K562 (cell line): ENCODE measurements at regions not wholly inside any gene's neighbourhood (a gene's known extent, or its start where the extent isn't known, plus 50 kb on each side); places are given as distances from the start of the nearest gene placed in this dataset.

Source experiments
- ATAC-seq: fragments of 200-7000 bp; cut with Tn5 transposase; 3 replicates; pipeline ENCODE4 v1.9.1; 2020; ENCODE audit warnings: moderate library complexity
- BruUV-seq: library from RNA; stranded (reverse); fragments of 400-500 nt; replicated peaks from 2 replicates; lab custom pipeline; 2021; lab: Mats Ljungman, UMichigan
- CTCF ChIA-PET: fragments of 300-600 bp; formaldehyde crosslinking; extraction: SDS; loops from one replicate; lab custom pipeline; 2021; ENCODE audit warnings: low intra/inter-chr PET ratio; lab: Yijun Ruan, JAX
- POLR2A ChIA-PET: fragments of 300-600, 350-650 bp; sonication (Branson Sonifier 250); formaldehyde crosslinking; extraction: SDS; loops from one replicate; lab custom pipeline; 2021; ENCODE audit warnings: antibody characterized with exemption, inconsistent platforms; lab: Yijun Ruan, JAX
- DNase-seq, 4 experiments: peaks; one replicate each; pipeline versions ENCODE4 v3.0.0 to v3.0.0-alpha.2; 2011 to 2018; ENCODE audit warnings: low spot score in 3 of 4, mixed read lengths in 3 of 4; ENCODE audit errors: extremely low read depth in 1 of 4
- FAIRE-seq: peaks from 2 replicates; lab custom pipeline; 2011; peaks lifted over from hg19 to GRCh38; lab: Jason Lieb, UNC
- H2AFZ ChIP-seq: 2 replicates; pipeline ENCODE4 v1.6.0; 2011; ENCODE audit warnings: low read depth, low read length, control low read depth, inconsistent platforms
- H3K27ac ChIP-seq: fragments of 200-600 bp; 3 replicates; pipeline ENCODE4 v1.8.0; 2011; ENCODE audit warnings: low read depth, mild to moderate bottlenecking, control low read depth, inconsistent platforms, low read length, moderate library complexity, mixed read lengths; ENCODE audit errors: extremely low read depth
- H3K27me3 ChIP-seq, 2 experiments: fragments of 300-600 bp in 1 of 2; 2 replicates in 1 of 2; 3 replicates in 1 of 2; pipeline versions ENCODE4 v1.6.0 to v1.8.0; 2011; ENCODE audit warnings: inconsistent platforms in 2 of 2, low read length in 2 of 2, mild to moderate bottlenecking in 1 of 2, mixed read lengths in 1 of 2, moderate library complexity in 1 of 2; ENCODE audit not compliant: control insufficient read depth in 2 of 2, insufficient read depth in 2 of 2
- H3K36me3 ChIP-seq: fragments of 300-600 bp; 3 replicates; pipeline ENCODE4 v1.8.0; 2011; ENCODE audit warnings: mild to moderate bottlenecking, low read length, inconsistent platforms; ENCODE audit not compliant: control insufficient read depth, insufficient read depth
- H3K4me1 ChIP-seq, 2 experiments: fragments of 200-600 bp in 1 of 2; replicated peaks in 1 of 2; 2 replicates in 1 of 2; 3 replicates in 1 of 2; pipeline versions ENCODE4 v1.5.1 to v1.8.0; 2011; ENCODE audit warnings: inconsistent platforms in 2 of 2, low read length in 2 of 2, mild to moderate bottlenecking in 1 of 2, mixed read lengths in 1 of 2, moderate library complexity in 1 of 2; ENCODE audit not compliant: control insufficient read depth in 2 of 2, insufficient read depth in 2 of 2
- H3K4me2 ChIP-seq: 2 replicates; pipeline ENCODE4 v1.6.1; 2011; ENCODE audit warnings: low read length, control low read depth, inconsistent platforms, mixed read lengths; ENCODE audit not compliant: insufficient read depth
- H3K4me3 ChIP-seq: fragments of 200-600 bp; sonication (generic), shearing (Covaris generic); 2 replicates; pipeline ENCODE4 v1.5.1; 2016; ENCODE audit warnings: control low read depth, inconsistent platforms
- H3K79me2 ChIP-seq: fragments of 200-600 bp; 3 replicates; pipeline ENCODE4 v1.8.0; 2011; ENCODE audit warnings: low read length, inconsistent platforms; ENCODE audit not compliant: control insufficient read depth, insufficient read depth
- H3K9ac ChIP-seq, 2 experiments: 2 replicates each; pipeline versions ENCODE4 v1.6.0 to v1.6.1; 2011; ENCODE audit warnings: low read depth in 2 of 2, low read length in 2 of 2, control low read depth in 1 of 2, inconsistent platforms in 1 of 2, mild to moderate bottlenecking in 1 of 2, mixed read lengths in 1 of 2; ENCODE audit not compliant: insufficient read depth in 1 of 2
- H3K9me1 ChIP-seq: one replicate; pipeline ENCODE4 v1.6.0; 2011; ENCODE audit warnings: inconsistent platforms, mild to moderate bottlenecking, low read length, moderate library complexity; ENCODE audit not compliant: control insufficient read depth, insufficient read depth
- H3K9me3 ChIP-seq: replicated peaks from 2 replicates; pipeline ENCODE4 v1.5.1; 2011; ENCODE audit warnings: low read depth, low read length, inconsistent platforms; ENCODE audit not compliant: control insufficient read depth, insufficient read depth
- H4K20me1 ChIP-seq: replicated peaks from 2 replicates; pipeline ENCODE4 v1.6.1; 2011; ENCODE audit warnings: low read length, inconsistent platforms, mixed read lengths; ENCODE audit not compliant: control insufficient read depth, insufficient read depth
- ARID1B ChIP-seq: fragments of 450-650 bp; IDR thresholded peaks from 2 replicates; pipeline ENCODE4 v1.6.1; 2016; ENCODE audit warnings: antibody characterized with exemption, mild to moderate bottlenecking, inconsistent platforms
- BRCA1 ChIP-seq, 2 experiments: fragments of 450-650 bp in 1 of 2; sonication (generic) in 1 of 2; formaldehyde crosslinking in 1 of 2; IDR thresholded peaks; 2 replicates each; pipeline versions ENCODE4 v1.5.0 to v1.6.1; 2017 to 2020; ENCODE audit warnings: mild to moderate bottlenecking in 1 of 2, missing genetic modification reagents in 1 of 2
- CBFA2T2 ChIP-seq: fragments of 450-650 bp; conservative IDR thresholded peaks from 2 replicates; pipeline ENCODE4 v1.6.1; 2017; ENCODE audit warnings: mild to moderate bottlenecking
- DPF2 ChIP-seq: fragments of 450-650 bp; IDR thresholded peaks from 2 replicates; pipeline ENCODE4 v1.6.1; 2016
- MAFG ChIP-seq: fragments of 450-650 bp; conservative IDR thresholded peaks from 2 replicates; pipeline ENCODE4 v1.6.1; 2016; ENCODE audit warnings: missing genetic modification characterization, missing compliant biosample characterization
- MBD2 ChIP-seq: sonication (generic); IDR thresholded peaks from 2 replicates; pipeline ENCODE4 v1.6.1; 2016; ENCODE audit warnings: low read depth, borderline replicate concordance
- MECOM ChIP-seq: fragments of 250-450 bp; sonication (Bioruptor Pico); IDR thresholded peaks from 2 replicates; pipeline ENCODE4 v1.8.0; 2022; ENCODE audit warnings: inconsistent platforms
- NCOA4 ChIP-seq: fragments of 450-650 bp; IDR thresholded peaks from 2 replicates; pipeline ENCODE4 v1.6.1; 2018; ENCODE audit warnings: mild to moderate bottlenecking; ENCODE audit not compliant: partially characterized antibody
- NFE2 ChIP-seq: IDR thresholded peaks from 2 replicates; pipeline ENCODE4 v1.6.1; 2014; ENCODE audit warnings: antibody characterized with exemption, low read depth
- RCOR1 ChIP-seq, 2 experiments: IDR thresholded peaks; 2 replicates each; pipeline ENCODE4 v1.6.1; 2012; ENCODE audit warnings: low read depth in 2 of 2, low read length in 2 of 2, borderline replicate concordance in 1 of 2, improper control_type of control experiment in 1 of 2
- SETDB1 ChIP-seq: IDR thresholded peaks from one replicate; pipeline ENCODE4 v1.6.1; 2012; ENCODE audit warnings: low read length, control low read depth, inconsistent platforms
- SMAD3 ChIP-seq: fragments of 450-650 bp; formaldehyde crosslinking; conservative IDR thresholded peaks from 2 replicates; pipeline ENCODE4 v1.4.0; 2020; ENCODE audit warnings: mild to moderate bottlenecking
- SMAD4 ChIP-seq: fragments of 250-450 bp; sonication (Bioruptor Pico); conservative IDR thresholded peaks from 2 replicates; pipeline ENCODE4 v1.8.0; 2021; ENCODE audit warnings: inconsistent platforms, mild to moderate bottlenecking, moderate library complexity
- SMARCA4 ChIP-seq: fragments of 450-650 bp; IDR thresholded peaks from 2 replicates; pipeline ENCODE4 v1.6.1; 2016
- TFAM ChIP-seq: fragments of 250-450 bp; sonication (Bioruptor Pico); conservative IDR thresholded peaks from 2 replicates; pipeline ENCODE4 v1.5.0; 2021; ENCODE audit warnings: mild to moderate bottlenecking, moderate library complexity
- UBTF ChIP-seq, 2 experiments: IDR thresholded peaks; 2 replicates each; pipeline ENCODE4 v1.6.1; 2012; ENCODE audit warnings: improper control_type of control experiment in 2 of 2, low read depth in 2 of 2, low read length in 2 of 2, borderline replicate concordance in 1 of 2
- ZBTB34 ChIP-seq: fragments of 250-450 bp; sonication (Bioruptor Pico); IDR thresholded peaks from 2 replicates; pipeline ENCODE4 v1.8.0; 2021; ENCODE audit warnings: mild to moderate bottlenecking, moderate library complexity
- ZBTB7A ChIP-seq: IDR thresholded peaks from 2 replicates; pipeline ENCODE4 v1.6.1; 2011; ENCODE audit warnings: low read depth, mild to moderate bottlenecking, low read length, moderate library complexity, borderline replicate concordance; ENCODE audit not compliant: control insufficient read depth
- ZNF57 ChIP-seq: fragments of 450-650 bp; formaldehyde crosslinking; IDR thresholded peaks from 2 replicates; pipeline ENCODE4 v1.4.0; 2020; ENCODE audit warnings: mild to moderate bottlenecking, moderate library complexity
- ZNF740 ChIP-seq, 3 experiments: fragments of 200-800 bp in 1 of 3; sonication (Bioruptor generic) in 1 of 3; sonication (generic) in 1 of 3; formaldehyde crosslinking in 1 of 3; IDR thresholded peaks; 2 replicates each; pipeline versions ENCODE4 v1.6.1 to v1.8.0; 2016 to 2022; ENCODE audit warnings: mild to moderate bottlenecking in 2 of 3, missing compliant biosample characterization in 2 of 3, missing genetic modification characterization in 2 of 3, missing genetic modification reagents in 1 of 3
- WGBS: fragments of 100-300 bp; shearing (Covaris generic); methylation state at CpG from one replicate; pipeline ENCODE4 v1.1.6; 2016; ENCODE audit warnings: low coverage, mixed read lengths; ENCODE audit not compliant: insufficient coverage; ENCODE audit errors: missing lambda C conversion rate; 5-methylcytosine and 5-hydroxymethylcytosine counted together
- in situ Hi-C: fragments of 300-500 bp; cut with MboI; formaldehyde crosslinking; loops from 4 replicates; pipeline ENCODE4 v1.15.0; 2018; ENCODE audit warnings: inconsistent platforms, mixed read lengths
- intact Hi-C: fragments of 100-400 bp; cut with micrococcal nuclease; formaldehyde crosslinking; loops from 2 replicates; pipeline ENCODE4 v1.14.2; 2022

GRCh38 chr19:28638445-28638844 lies 574.5 kb downstream of the UQCRFS1 start:
- intact Hi-C loops = loop anchor here (10.0 kb wide), 1 partner anchor 236 kb away; no protein-coding TSS in a partner anchor
- no peak overlapping the region for H3K9ac ChIP-seq
- H3K27ac ChIP-seq = no peak overlapping the region
- no peaks in the 10 kb centered on the region for H3K36me3 ChIP-seq
- ChIA-PET POLR2A (no interaction called here), CTCF (no interaction called here)
- H2AFZ ChIP-seq = no peak overlapping the region
- WGBS = 30% methylated on average over 4 of the region's 4 CpGs
- peak in 2 of 4 experiments; percentile 19 to 54 for DNase-seq
- H3K4me3 ChIP-seq = no peak overlapping the region
- H3K9me3 ChIP-seq = no peaks in the 10 kb centered on the region
- peaks cover 0 to 9% of the 10 kb centered on the region in 2 experiments; a peak in 2 of 5 replicates for H3K4me1 ChIP-seq
- no peaks in the 10 kb centered on the region for H3K27me3 ChIP-seq
- no peaks in the 10 kb centered on the region for H4K20me1 ChIP-seq
- peak; percentile 54 for ATAC-seq
- H3K79me2 ChIP-seq = peaks cover 6% of the 10 kb centered on the region; the same call in 2 of the 3 replicates
- BruUV-seq = no TSS peak
- FAIRE-seq = peak; percentile 76
- H3K9me1 ChIP-seq = no peaks in the 10 kb centered on the region
- H3K4me2 ChIP-seq = no peak overlapping the region
- in situ Hi-C loops = no loop called here
- TF ChIP-seq MBD2 = no peak
- peak; percentile 40; the same call in 1 of the 2 replicates for TF ChIP-seq ARID1B
- peak in 1 of 2 experiments; percentile 30; a peak in 1 of 4 replicates for TF ChIP-seq RCOR1 (IDR thresholded peaks at IDR 0.05; ENCODE audit: borderline replicate concordance in 1 of 2, low read depth in 2 of 2, low read length in 2 of 2)
- no peak for TF ChIP-seq ZBTB34 (CRISPR knock-in tag)
- peak; percentile 36; the same call in 1 of the 2 replicates for TF ChIP-seq DPF2
- TF ChIP-seq MECOM (CRISPR knock-in tag) = no peak
- TF ChIP-seq SMAD4 (CRISPR knock-in tag) = no peak
- no peak for TF ChIP-seq SMAD3
- no peak for TF ChIP-seq BRCA1 (IDR thresholded peaks at IDR 0.05)
- TF ChIP-seq BRCA1 (CRISPR knock-in tag; IDR thresholded peaks at IDR 0.05) = no peak
- peak; percentile 27; the same call in 1 of the 2 replicates for TF ChIP-seq MAFG
- no peak for TF ChIP-seq TFAM (CRISPR knock-in tag)
- no peak for TF ChIP-seq UBTF (IDR thresholded peaks at IDR 0.05; ENCODE audit: borderline replicate concordance in 1 of 2, low read depth in 2 of 2, low read length in 2 of 2)
- no peak for TF ChIP-seq NCOA4
- no peak for TF ChIP-seq ZBTB7A
- TF ChIP-seq SMARCA4 = 0 out of 2 replicates have a peak, but pooled peaks have one; percentile 26
- 0 out of 2 replicates have a peak, but pooled peaks have one; percentile 18 for TF ChIP-seq CBFA2T2
- no peak for TF ChIP-seq ZNF57 (CRISPR knock-in tag)
- TF ChIP-seq SETDB1 = no peak
- TF ChIP-seq NFE2 = peak; percentile 62
- no peak for TF ChIP-seq ZNF740 (CRISPR knock-in tag; IDR thresholded peaks at IDR 0.05)
- no peak for TF ChIP-seq ZNF740 (tag; IDR thresholded peaks at IDR 0.05)
